VCaP (cell line): ENCODE measurements at regions not wholly inside any gene's neighbourhood (a gene's known extent, or its start where the extent isn't known, plus 50 kb on each side); places are given as distances from the start of the nearest gene placed in this dataset.
A peak's percentile ranks its signal among the peaks of the same experiment; 100 is the strongest.

Experiments
- H3K27ac ChIP-seq: fragments of 450-650 bp; 2 replicates; pipeline ENCODE4 v1.5.1; 2017
- TF ChIP-seq, protein P1 (sequence below): fragments of 450-650 bp; conservative IDR thresholded peaks from 2 replicates; pipeline ENCODE4 v1.5.1; 2017; ENCODE audit warnings: mild to moderate bottlenecking, moderate library complexity

DNA sequence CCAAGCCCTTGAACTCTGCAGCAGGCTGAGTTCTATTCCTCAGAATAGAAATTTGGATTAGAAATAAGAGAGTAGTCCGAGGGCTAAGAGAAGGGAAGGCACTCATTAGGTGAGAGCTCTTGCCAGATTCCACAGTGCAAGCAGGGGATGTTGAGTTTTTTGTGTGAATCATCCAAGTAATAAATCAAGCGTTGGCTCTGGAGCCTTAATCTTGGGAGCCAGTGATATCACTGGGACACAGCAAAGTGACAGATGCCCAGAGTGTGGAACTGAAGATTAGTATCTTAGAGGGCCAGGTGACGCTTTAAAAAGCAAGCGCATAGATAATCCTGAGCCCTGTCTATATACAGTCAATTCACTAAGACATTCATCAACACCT lies 60.3 kb downstream of the FOXD1 start:
- TF ChIP-seq, protein P1, sequence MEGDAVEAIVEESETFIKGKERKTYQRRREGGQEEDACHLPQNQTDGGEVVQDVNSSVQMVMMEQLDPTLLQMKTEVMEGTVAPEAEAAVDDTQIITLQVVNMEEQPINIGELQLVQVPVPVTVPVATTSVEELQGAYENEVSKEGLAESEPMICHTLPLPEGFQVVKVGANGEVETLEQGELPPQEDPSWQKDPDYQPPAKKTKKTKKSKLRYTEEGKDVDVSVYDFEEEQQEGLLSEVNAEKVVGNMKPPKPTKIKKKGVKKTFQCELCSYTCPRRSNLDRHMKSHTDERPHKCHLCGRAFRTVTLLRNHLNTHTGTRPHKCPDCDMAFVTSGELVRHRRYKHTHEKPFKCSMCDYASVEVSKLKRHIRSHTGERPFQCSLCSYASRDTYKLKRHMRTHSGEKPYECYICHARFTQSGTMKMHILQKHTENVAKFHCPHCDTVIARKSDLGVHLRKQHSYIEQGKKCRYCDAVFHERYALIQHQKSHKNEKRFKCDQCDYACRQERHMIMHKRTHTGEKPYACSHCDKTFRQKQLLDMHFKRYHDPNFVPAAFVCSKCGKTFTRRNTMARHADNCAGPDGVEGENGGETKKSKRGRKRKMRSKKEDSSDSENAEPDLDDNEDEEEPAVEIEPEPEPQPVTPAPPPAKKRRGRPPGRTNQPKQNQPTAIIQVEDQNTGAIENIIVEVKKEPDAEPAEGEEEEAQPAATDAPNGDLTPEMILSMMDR: no peak
- no peak overlapping the region for H3K27ac ChIP-seq

DNA sequence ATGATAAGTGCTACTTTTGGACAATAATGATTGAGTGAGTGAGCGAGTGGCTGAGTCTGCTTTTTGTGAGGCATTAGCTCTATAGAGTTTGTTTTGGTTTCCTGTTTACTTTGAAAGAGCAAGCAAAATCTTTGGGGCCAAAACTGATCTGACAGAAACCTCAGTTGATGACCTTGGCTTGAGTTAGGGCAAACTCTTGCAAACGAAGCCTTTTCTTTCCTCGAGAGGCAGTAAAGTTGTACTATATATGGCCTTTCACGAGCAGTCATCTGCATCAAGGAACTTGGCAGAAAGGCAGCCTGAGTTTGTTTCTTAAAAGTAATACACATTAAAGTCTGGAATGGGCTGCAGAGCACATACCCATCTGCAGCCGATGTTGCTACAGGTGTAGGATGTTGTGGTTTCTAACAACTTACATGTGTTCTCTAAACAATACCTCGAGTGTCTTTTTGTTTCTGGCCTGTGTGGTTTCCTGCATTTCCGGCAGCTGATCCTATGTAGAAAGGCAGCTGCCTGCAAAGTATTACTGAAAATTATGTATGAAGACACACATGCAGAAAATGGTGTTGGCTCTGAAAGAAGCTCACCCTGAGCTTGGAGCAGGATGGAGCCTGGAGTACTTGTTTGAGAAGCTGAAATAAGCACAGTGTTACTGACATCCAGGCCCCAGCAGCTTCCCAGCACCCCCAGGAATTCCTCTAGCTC lies 60.8 kb downstream of the FOXD1 start:
- TF ChIP-seq, protein P1: no peak
- no peak overlapping the region for H3K27ac ChIP-seq

DNA sequence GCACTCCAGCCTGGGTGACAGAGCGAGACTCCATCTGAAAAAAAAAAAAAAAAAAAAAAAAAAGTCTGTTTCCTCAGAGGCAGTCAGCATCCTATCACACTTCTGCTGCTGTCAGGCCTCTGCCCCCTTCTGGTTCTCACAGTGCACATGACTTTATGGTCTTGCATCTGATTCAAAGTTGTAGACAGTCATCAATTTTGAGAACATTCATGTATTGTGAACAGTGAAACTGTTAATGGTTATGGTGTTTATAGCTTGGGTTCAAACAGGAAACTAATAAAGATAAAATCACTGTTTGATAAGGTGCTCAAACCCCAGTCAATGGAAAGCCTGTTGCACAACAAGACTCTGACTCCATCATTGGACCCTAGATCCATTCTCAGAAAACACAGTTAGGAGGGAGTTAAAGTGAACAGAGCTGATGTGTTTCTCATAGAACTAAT lies 61.4 kb downstream of the FOXD1 start:
- TF ChIP-seq, protein P1: peak; percentile 20; the same call in 1 of the 2 replicates
- H3K27ac ChIP-seq: no peak overlapping the region

DNA sequence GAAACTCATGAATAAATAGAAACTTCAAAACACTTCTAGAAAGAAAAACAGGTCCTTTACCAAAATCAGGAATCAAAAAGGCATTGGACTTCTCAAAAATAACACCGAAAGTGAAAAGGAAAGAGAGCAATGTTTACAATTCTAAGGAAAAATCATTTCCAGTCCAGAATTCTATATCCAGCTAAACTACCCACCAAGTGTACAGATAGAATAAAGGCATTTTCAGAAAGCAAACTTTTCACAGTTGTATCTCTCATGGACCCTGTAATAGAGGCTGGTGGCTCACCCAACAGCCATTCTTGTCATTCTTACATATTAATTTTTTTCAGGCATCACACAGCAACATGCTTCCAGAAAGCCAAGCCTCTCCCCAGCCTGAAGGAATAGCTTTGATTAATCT lies 63.7 kb downstream of the FOXD1 start:
- H3K27ac ChIP-seq: no peak overlapping the region
- TF ChIP-seq, protein P1: no peak

DNA sequence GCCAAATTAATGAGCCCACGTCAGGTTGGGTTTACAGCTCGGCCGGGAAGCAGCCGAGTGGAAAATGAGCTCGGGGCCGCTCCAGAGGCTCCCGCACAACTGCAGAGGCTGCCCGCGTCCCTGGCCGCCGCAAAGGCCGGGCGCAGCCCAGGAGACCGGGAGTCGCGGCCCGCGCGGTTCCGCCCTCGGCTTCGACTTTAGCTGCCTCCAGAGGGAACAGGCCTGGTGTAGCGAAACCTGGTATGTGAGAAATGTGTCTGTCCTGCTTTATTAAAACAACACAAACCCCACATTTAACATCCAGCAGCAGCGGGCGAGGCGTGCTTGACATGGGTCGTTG lies 66.2 kb downstream of the FOXD1 start:
- H3K27ac ChIP-seq: no peak overlapping the region
- TF ChIP-seq, protein P1: no peak

DNA sequence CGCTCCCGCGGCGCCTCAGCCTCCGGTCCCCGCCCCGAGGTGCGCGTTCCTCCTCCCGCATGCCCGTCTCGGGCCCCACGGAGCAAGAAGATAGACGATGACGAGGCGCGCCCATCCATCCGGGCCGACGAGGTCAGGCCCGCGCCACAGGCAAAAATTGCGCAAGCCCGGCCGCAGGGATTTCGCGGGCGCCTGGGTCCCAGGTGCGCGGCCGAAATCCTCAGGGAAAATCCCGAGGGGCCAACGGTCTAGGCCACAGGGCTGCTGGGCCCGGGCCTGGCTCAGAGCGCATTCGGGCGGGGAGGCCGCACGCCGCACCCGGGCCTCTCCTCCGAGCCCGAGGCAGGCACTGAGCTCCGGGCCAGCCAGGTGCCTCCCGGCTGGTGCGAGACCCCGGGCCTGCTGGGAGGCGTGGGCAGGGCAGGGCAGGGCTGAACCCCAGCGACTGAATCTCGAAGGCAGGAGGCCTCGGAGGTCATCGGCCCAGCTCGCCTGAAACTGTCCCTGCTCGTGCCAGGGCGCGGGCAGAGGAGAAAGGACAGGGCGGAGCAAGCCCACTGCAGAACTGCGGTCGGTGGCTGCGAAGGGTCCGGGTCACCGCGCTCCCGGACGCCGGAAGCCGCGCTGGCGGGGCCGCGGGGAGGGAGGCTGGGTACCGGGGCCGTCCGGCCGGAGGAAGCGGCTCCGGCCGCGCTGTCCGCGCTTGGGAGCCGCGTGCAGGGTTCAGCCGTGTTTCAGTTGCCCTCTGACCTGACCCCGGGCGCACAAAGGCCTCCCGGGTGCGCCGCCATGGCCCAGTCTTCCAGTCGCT lies 66.8 kb downstream of the FOXD1 start:
- no peak overlapping the region for H3K27ac ChIP-seq
- TF ChIP-seq, protein P1: no peak

DNA sequence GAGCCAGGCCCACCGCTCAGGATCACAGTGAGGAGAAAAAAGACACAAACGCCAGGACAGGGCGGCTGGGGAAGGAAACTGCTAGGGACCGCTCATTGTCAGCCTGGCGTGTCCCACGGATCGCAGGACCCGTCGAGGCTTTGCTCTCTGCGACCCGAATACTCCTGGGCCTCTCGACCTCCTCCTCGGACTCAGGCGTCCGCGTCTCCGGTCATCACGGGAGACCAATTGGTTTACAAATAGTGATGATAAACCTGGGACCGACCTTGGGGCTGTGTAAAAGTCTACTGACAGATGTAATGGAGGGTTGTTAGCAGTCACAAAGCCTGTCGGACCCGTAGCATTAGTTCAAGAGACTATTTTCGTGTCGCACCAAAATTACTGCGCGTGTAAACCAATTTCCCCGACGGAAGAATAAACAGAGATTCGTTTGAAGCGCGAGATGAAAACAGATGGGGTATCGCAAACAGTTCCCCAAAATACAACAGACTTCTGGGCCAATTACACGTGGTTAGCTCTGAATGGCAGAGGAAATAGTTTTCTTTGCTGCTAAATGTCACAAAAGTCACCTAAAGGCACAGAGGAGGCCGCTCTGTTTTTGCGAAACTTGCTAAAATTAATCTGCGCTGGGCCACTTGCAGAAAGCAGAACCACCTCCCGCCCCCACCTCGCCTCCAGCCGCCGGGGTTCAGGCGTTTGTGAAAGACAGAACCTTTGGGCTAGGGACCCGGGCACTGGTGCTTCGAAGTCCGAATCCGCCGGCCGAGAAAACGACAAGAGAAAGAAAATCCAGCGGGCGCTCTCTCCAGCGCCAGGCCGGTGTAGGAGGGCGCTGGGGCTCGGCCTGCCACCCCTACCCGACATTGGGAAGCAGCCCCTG lies 67.6 kb downstream of the FOXD1 start:
- no peak overlapping the region for H3K27ac ChIP-seq
- TF ChIP-seq, protein P1: no peak
